ENCODE measurements at regions not wholly inside any gene's neighbourhood (a gene's known extent, or its start where the extent isn't known, plus 50 kb on each side); places are given as distances from the start of the nearest gene placed in this dataset.

- TF ChIP-seq POLR2A (IDR thresholded peaks at IDR 0.05; ENCODE audit: low read length) (no peak), GATA1 (IDR thresholded peaks at IDR 0.05; ENCODE audit: low read depth, low read length) (no peak)
Measured at GRCh38 chr3:159482241-159482993, 506.2 kb upstream of the IL12A start.

All from erythroblast (primary cell).